Mesendoderm (in vitro differentiated cells): ENCODE measurements at regions not wholly inside any gene's neighbourhood (a gene's known extent, or its start where the extent isn't known, plus 50 kb on each side); places are given as distances from the start of the nearest gene placed in this dataset.

Source experiments
- DNase-seq: peaks from one replicate; pipeline ENCODE4 v3.0.0; 2013
- H2AK5ac ChIP-seq: 2 replicates; pipeline ENCODE4 v1.6.1; 2013; ENCODE audit warnings: low read length, inconsistent platforms
- H2BK120ac ChIP-seq: 2 replicates; pipeline ENCODE4 v1.6.1; 2013; ENCODE audit warnings: low read depth, mild to moderate bottlenecking, low read length, moderate library complexity, mixed read lengths
- H2BK15ac ChIP-seq: replicated peaks from 2 replicates; pipeline ENCODE4 v1.6.1; 2013; ENCODE audit warnings: low read depth, mild to moderate bottlenecking, moderate library complexity
- H2BK5ac ChIP-seq: 2 replicates; pipeline ENCODE4 v1.6.1; 2013; ENCODE audit warnings: low read length, inconsistent platforms
- H3K18ac ChIP-seq: 2 replicates; pipeline ENCODE4 v1.6.1; 2013; ENCODE audit warnings: mild to moderate bottlenecking, low read length, mixed read lengths
- H3K23ac ChIP-seq: one replicate; pipeline ENCODE4 v1.6.1; 2013; ENCODE audit warnings: low read length
- H3K27ac ChIP-seq: 2 replicates; pipeline ENCODE4 v1.5.1; 2013; ENCODE audit warnings: low read depth, mild to moderate bottlenecking, inconsistent platforms, low read length, moderate library complexity
- H3K27me3 ChIP-seq: 2 replicates; pipeline ENCODE4 v1.6.1; 2013; ENCODE audit warnings: low read length, control low read depth, mild to moderate bottlenecking, inconsistent platforms; ENCODE audit not compliant: insufficient read depth, poor library complexity
- H3K36me3 ChIP-seq: 2 replicates; pipeline ENCODE4 v1.6.1; 2013; ENCODE audit warnings: low read length, inconsistent platforms; ENCODE audit not compliant: control insufficient read depth, insufficient read depth
- H3K4ac ChIP-seq: one replicate; pipeline ENCODE4 v1.6.1; 2013; ENCODE audit warnings: low read depth, mild to moderate bottlenecking, low read length, moderate library complexity
- H3K4me1 ChIP-seq: 2 replicates; pipeline ENCODE4 v1.6.1; 2013; ENCODE audit warnings: low read depth, low read length, inconsistent platforms; ENCODE audit not compliant: control insufficient read depth
- H3K4me2 ChIP-seq: 2 replicates; pipeline ENCODE4 v1.6.1; 2013; ENCODE audit warnings: low read length
- H3K4me3 ChIP-seq: 2 replicates; pipeline ENCODE4 v1.5.1; 2013; ENCODE audit warnings: mild to moderate bottlenecking, low read length
- H3K56ac ChIP-seq: one replicate; pipeline ENCODE4 v1.6.1; 2013; ENCODE audit warnings: low read length
- H3K79me1 ChIP-seq: 2 replicates; pipeline ENCODE4 v1.6.1; 2013; ENCODE audit warnings: low read length, inconsistent platforms
- H3K79me2 ChIP-seq: 2 replicates; pipeline ENCODE4 v1.6.1; 2013; ENCODE audit warnings: mild to moderate bottlenecking, low read length; ENCODE audit not compliant: control insufficient read depth, insufficient read depth
- H3K9ac ChIP-seq: 2 replicates; pipeline ENCODE4 v1.6.1; 2013; ENCODE audit warnings: low read length, inconsistent platforms
- H4K5ac ChIP-seq: one replicate; pipeline ENCODE4 v1.6.1; 2013; ENCODE audit warnings: low read length
- H4K8ac ChIP-seq: one replicate; pipeline ENCODE4 v1.6.1; 2013; ENCODE audit warnings: low read depth, mild to moderate bottlenecking, control low read depth, low read length, moderate library complexity
- WGBS: extraction: QIAGEN DNeasy Blood & Tissue Kit; methylation state at CpG from one replicate; pipeline ENCODE4 v1.1.7; 2013; ENCODE audit warnings: low lambda C conversion rate, missing lambda C conversion rate; ENCODE audit not compliant: insufficient coverage; ENCODE audit errors: extremely low coverage; 5-methylcytosine and 5-hydroxymethylcytosine counted together

DNA sequence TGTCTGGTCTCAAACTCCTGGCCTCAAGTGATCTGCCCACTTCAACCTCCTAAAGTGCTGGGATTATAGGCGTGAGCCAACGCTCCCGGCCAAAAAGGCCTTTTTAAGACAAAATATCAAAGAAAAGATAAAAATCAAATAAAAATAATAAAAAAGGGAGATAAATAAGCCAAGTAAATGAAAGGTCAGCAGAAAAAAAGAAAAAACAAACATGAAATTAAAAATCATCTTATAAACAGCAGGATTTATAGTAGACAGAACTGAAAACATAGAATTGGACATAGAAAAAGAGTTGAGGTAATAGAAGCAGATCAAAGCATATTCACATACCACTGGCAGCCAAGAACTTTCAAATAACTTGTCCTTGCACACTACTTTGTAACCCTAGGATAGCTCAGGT lies 983.4 kb downstream of the ROBO2 start:
- Histone ChIP-seq H3K79me1 (no peaks in the 10 kb centered on the region), H3K4me1 (no peaks in the 10 kb centered on the region), H3K23ac (no peak overlapping the region), H3K18ac (no peak overlapping the region), H2BK120ac (no peak overlapping the region), H3K79me2 (no peaks in the 10 kb centered on the region), H2AK5ac (no peak overlapping the region), H2BK5ac (no peak overlapping the region), H3K4me3 (no peak overlapping the region), H4K8ac (no peak overlapping the region), H3K4me2 (no peak overlapping the region), H3K27ac (no peak overlapping the region), H4K5ac (no peak overlapping the region), H3K27me3 (no peaks in the 10 kb centered on the region), H3K36me3 (no peaks in the 10 kb centered on the region), H3K4ac (no peak overlapping the region), H3K9ac (no peak overlapping the region), H2BK15ac (no peak overlapping the region), H3K56ac (no peak overlapping the region)
- no peak for DNase-seq
- no CpG with 5 or more reads among the region's 3 CpGs for WGBS

DNA sequence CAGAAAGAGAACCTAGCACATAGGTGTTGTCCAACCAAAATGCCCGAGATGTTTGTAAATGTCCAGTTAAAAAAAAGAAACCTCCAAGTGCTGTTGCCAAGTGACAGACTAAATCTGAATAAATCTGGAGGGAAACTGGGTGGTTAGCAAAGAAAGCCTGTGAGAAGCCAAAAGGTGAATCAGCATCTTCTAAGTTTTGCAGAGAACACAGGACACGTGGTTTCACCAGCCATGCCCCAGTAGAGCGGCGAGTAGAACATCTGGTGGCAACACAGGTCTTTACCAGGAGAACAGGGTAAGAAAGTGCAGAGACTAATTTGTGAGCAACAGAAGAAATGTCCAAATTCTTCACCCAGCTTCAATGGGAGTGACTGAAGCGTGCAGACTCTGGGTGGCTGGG lies 986.0 kb downstream of the ROBO2 start:
- H3K4me3 ChIP-seq, result no peak overlapping the region
- H2BK120ac ChIP-seq, result no peak overlapping the region
- H3K56ac ChIP-seq, result no peak overlapping the region
- no peak overlapping the region for H4K8ac ChIP-seq
- no peaks in the 10 kb centered on the region for H3K79me2 ChIP-seq
- no peaks in the 10 kb centered on the region for H3K27me3 ChIP-seq
- no peak overlapping the region for H2BK15ac ChIP-seq
- no peak overlapping the region for H3K27ac ChIP-seq
- no peak overlapping the region for H3K23ac ChIP-seq
- no peak overlapping the region for H3K18ac ChIP-seq
- H3K4ac ChIP-seq, result no peak overlapping the region
- no peak for DNase-seq
- H3K36me3 ChIP-seq, result no peaks in the 10 kb centered on the region
- no peaks in the 10 kb centered on the region for H3K79me1 ChIP-seq
- no peak overlapping the region for H3K9ac ChIP-seq
- H4K5ac ChIP-seq, result no peak overlapping the region
- no peak overlapping the region for H2AK5ac ChIP-seq
- H2BK5ac ChIP-seq, result no peak overlapping the region
- H3K4me2 ChIP-seq, result no peak overlapping the region
- WGBS, result no CpG with 5 or more reads among the region's 5 CpGs
- no peaks in the 10 kb centered on the region for H3K4me1 ChIP-seq

DNA sequence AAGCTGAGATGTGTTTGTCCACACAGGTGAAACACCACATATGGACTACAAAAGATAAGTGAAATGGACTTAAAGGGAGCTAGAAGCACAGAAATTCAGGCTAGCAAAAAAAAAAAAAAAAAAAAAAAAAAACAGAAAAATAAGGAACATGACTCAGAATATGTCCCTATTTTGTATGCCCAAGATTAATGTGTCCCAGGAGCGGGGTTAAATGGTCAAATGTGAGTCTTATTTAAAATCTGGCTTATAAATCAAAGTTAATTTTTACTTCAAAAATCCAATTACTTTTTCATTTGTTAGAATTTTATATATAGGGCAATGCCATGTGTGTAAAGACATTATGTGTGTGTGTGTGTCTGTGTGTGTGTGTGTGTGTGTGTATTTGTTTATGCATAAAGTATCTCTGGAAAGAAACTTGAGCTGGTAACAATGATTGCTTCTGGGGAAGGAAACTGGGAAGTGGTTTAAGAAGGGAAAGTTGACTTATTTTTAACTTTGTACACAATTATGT lies 986.5 kb downstream of the ROBO2 start:
- H3K18ac ChIP-seq, result no peak overlapping the region
- H3K27ac ChIP-seq, result no peak overlapping the region
- H3K56ac ChIP-seq, result no peak overlapping the region
- H2AK5ac ChIP-seq, result no peak overlapping the region
- no peak overlapping the region for H3K9ac ChIP-seq
- no peaks in the 10 kb centered on the region for H3K79me1 ChIP-seq
- H3K4me1 ChIP-seq, result no peaks in the 10 kb centered on the region
- no peak overlapping the region for H2BK120ac ChIP-seq
- H3K4me3 ChIP-seq, result no peak overlapping the region
- no peak overlapping the region for H2BK15ac ChIP-seq
- H3K79me2 ChIP-seq, result no peaks in the 10 kb centered on the region
- H3K4ac ChIP-seq, result no peak overlapping the region
- H3K27me3 ChIP-seq, result no peaks in the 10 kb centered on the region
- DNase-seq, result no peak
- H2BK5ac ChIP-seq, result no peak overlapping the region
- no CpG with 5 or more reads among the region's 1 CpG for WGBS
- H3K4me2 ChIP-seq, result no peak overlapping the region
- H3K23ac ChIP-seq, result no peak overlapping the region
- no peak overlapping the region for H4K8ac ChIP-seq
- H3K36me3 ChIP-seq, result no peaks in the 10 kb centered on the region
- H4K5ac ChIP-seq, result no peak overlapping the region

DNA sequence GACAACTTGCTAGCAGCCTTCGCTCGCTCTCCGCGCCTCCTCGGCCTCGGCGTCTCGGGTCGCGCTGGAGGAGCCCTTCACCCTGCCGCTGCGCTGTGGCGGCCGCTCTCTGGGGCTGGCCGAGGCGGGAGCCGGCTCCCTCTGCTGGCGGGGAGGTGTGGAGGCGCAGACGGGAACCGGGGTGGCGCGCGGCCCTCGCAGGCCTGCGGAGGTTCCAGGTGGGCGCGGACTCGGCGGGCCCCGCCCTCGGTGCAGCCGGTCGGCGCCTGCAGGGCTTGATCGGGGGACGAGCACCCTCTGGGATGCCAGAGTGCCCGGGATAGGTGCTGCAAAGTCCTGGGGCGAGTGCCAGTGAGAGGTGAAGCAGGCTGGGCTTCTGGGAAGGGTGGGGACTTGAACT lies 989.9 kb downstream of the ROBO2 start:
- no peak overlapping the region for H2BK120ac ChIP-seq
- no peak overlapping the region for H3K56ac ChIP-seq
- no peaks in the 10 kb centered on the region for H3K27me3 ChIP-seq
- H3K4me3 ChIP-seq, result no peak overlapping the region
- no peak overlapping the region for H3K23ac ChIP-seq
- no CpG with 5 or more reads among the region's 39 CpGs for WGBS
- H3K4ac ChIP-seq, result no peak overlapping the region
- no peak overlapping the region for H3K9ac ChIP-seq
- H3K36me3 ChIP-seq, result no peaks in the 10 kb centered on the region
- no peaks in the 10 kb centered on the region for H3K79me2 ChIP-seq
- H2AK5ac ChIP-seq, result no peak overlapping the region
- H3K27ac ChIP-seq, result no peak overlapping the region
- H4K5ac ChIP-seq, result no peak overlapping the region
- H2BK5ac ChIP-seq, result no peak overlapping the region
- H3K18ac ChIP-seq, result no peak overlapping the region
- no peak overlapping the region for H2BK15ac ChIP-seq
- H3K4me1 ChIP-seq, result no peaks in the 10 kb centered on the region
- no peak overlapping the region for H4K8ac ChIP-seq
- H3K79me1 ChIP-seq, result no peaks in the 10 kb centered on the region
- H3K4me2 ChIP-seq, result no peak overlapping the region
- no peak for DNase-seq

DNA sequence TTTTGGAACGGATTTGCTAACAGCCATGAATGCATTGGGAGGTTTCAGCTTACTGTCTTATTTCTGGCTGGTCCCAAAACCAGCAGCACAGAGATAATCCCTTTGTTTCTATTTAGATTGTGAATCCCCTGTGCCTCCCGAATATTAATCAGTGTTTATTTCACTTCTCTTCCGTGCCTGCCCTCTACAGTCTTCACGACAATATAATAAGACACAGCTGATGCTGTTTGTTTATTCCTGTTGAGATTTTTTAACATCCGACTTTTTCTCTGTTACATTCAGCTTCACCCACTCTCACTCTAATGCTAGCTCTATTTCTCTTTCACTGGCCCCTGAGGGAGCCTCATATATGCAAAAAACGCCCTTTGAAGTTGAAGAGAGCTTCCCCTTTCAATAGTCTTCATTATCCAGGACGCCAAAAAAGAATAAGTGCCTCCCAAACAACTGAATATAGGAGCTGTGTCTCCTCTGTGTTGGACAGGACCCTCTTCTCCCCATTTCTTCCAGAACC lies 995.3 kb downstream of the ROBO2 start:
- Histone ChIP-seq H3K4me2 (no peak overlapping the region), H3K4ac (no peak overlapping the region), H3K36me3 (no peaks in the 10 kb centered on the region), H3K9ac (no peak overlapping the region), H3K18ac (no peak overlapping the region), H2BK5ac (no peak overlapping the region), H2BK120ac (no peak overlapping the region), H3K4me1 (no peaks in the 10 kb centered on the region), H3K27ac (no peak overlapping the region), H3K56ac (no peak overlapping the region), H3K79me1 (no peaks in the 10 kb centered on the region), H4K5ac (no peak overlapping the region), H3K4me3 (no peak overlapping the region), H2BK15ac (no peak overlapping the region), H3K23ac (no peak overlapping the region), H4K8ac (no peak overlapping the region), H3K79me2 (no peaks in the 10 kb centered on the region), H3K27me3 (no peaks in the 10 kb centered on the region), H2AK5ac (no peak overlapping the region)
- no peak for DNase-seq
- no CpG with 5 or more reads among the region's 7 CpGs for WGBS

DNA sequence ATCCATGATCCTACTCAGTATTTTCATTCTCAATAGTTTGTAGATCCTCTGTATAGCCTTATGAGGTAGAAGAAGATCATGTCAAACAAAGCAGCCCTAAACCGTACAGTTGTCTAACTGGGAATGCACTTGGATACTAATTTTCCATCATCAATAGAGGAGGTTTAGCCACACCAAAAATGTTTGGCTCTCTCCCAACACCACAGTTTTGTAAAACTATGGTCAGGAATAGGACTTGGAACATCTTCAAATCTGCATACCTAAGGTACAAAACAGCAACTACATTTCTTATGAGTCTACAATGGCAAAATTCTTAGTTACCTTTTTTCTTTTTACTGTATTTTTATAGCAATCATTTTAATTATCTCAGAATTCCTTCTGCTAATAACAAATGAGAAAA lies 1001.6 kb downstream of the ROBO2 start:
- Histone ChIP-seq H3K27me3 (no peaks in the 10 kb centered on the region), H3K4ac (no peak overlapping the region), H3K56ac (no peak overlapping the region), H2AK5ac (no peak overlapping the region), H4K8ac (no peak overlapping the region), H3K9ac (no peak overlapping the region), H3K4me1 (no peaks in the 10 kb centered on the region), H3K79me2 (no peaks in the 10 kb centered on the region), H3K36me3 (no peaks in the 10 kb centered on the region), H2BK5ac (no peak overlapping the region), H4K5ac (no peak overlapping the region), H3K23ac (no peak overlapping the region), H2BK120ac (no peak overlapping the region), H3K18ac (no peak overlapping the region), H3K4me3 (no peak overlapping the region), H3K79me1 (no peaks in the 10 kb centered on the region), H2BK15ac (no peak overlapping the region), H3K4me2 (no peak overlapping the region), H3K27ac (no peak overlapping the region)
- WGBS, result no CpG with 5 or more reads among the region's 1 CpG
- DNase-seq, result no peak
